HepG2 (cell line): ENCODE measurements at regions not wholly inside any gene's neighbourhood (a gene's known extent, or its start where the extent isn't known, plus 50 kb on each side); places are given as distances from the start of the nearest gene placed in this dataset.

Source experiments
- ATAC-seq: fragments of 200-7000 bp; cut with Tn5 transposase; 3 replicates; pipeline ENCODE4 v1.9.1; 2020; ENCODE audit warnings: mild to moderate bottlenecking, moderate library complexity
- BruUV-seq: library from RNA; stranded (reverse); fragments of 400-500 nt; replicated peaks from 2 replicates; lab custom pipeline; 2021; lab: Mats Ljungman, UMichigan
- CTCF ChIA-PET: fragments of 300-600 bp; formaldehyde crosslinking; extraction: SDS; loops from one replicate; lab custom pipeline; 2021; ENCODE audit warnings: low total read pairs, inconsistent platforms, low intra/inter-chr PET ratio; lab: Yijun Ruan, JAX
- POLR2A ChIA-PET: fragments of 350-600 bp; sonication (Branson Sonifier 250); formaldehyde crosslinking; loops from one replicate; lab custom pipeline; 2020; ENCODE audit warnings: antibody characterized with exemption, inconsistent platforms; lab: Yijun Ruan, JAX
- DNase-seq: peaks from one replicate; pipeline ENCODE4 v3.0.0-alpha.2; 2015; ENCODE audit warnings: low spot score
- FAIRE-seq: peaks from 3 replicates; lab custom pipeline; 2011; peaks lifted over from hg19 to GRCh38; lab: Jason Lieb, UNC
- H2AFZ ChIP-seq: one replicate; pipeline ENCODE4 v1.6.1; 2011; ENCODE audit warnings: low read length, inconsistent platforms
- H3K27ac ChIP-seq: fragments of 300-600 bp; 3 replicates; pipeline ENCODE4 v1.8.0; 2011; ENCODE audit warnings: mixed run types, mild to moderate bottlenecking, mixed read lengths, low read length, inconsistent platforms; ENCODE audit not compliant: insufficient read depth; ENCODE audit errors: extremely low read length
- H3K27me3 ChIP-seq, 2 experiments: fragments of 200-600 bp in 1 of 2; 2 replicates in 1 of 2; 3 replicates in 1 of 2; pipeline versions ENCODE4 v1.6.0 to v1.8.0; 2011; ENCODE audit warnings: low read length in 2 of 2, mild to moderate bottlenecking in 2 of 2, moderate library complexity in 2 of 2, inconsistent platforms in 1 of 2; ENCODE audit not compliant: insufficient read depth in 2 of 2, control insufficient read depth in 1 of 2
- H3K36me3 ChIP-seq, 2 experiments: fragments of 200-600 bp in 1 of 2; replicated peaks in 1 of 2; 2 replicates in 1 of 2; 3 replicates in 1 of 2; pipeline versions ENCODE4 v1.5.1 to v1.8.0; 2011; ENCODE audit warnings: low read length in 2 of 2, inconsistent platforms in 1 of 2; ENCODE audit not compliant: insufficient read depth in 2 of 2, control insufficient read depth in 1 of 2
- H3K4me1 ChIP-seq: 2 replicates; pipeline ENCODE4 v1.5.1; 2012; ENCODE audit warnings: low read length, inconsistent platforms; ENCODE audit not compliant: insufficient read depth
- H3K4me2 ChIP-seq: 2 replicates; pipeline ENCODE4 v1.6.0; 2011; ENCODE audit warnings: low read depth, low read length, inconsistent platforms
- H3K4me3 ChIP-seq, 3 experiments: fragments of 200-600 bp in 1 of 3; sonication (generic), shearing (Covaris generic) in 1 of 3; replicated peaks in 1 of 3; 2 replicates each; pipeline ENCODE4 v1.5.1; 2011 to 2016; ENCODE audit warnings: low read length in 3 of 3, inconsistent platforms in 2 of 3, low read depth in 2 of 3, mild to moderate bottlenecking in 2 of 3, control low read depth in 1 of 3, mixed read lengths in 1 of 3; ENCODE audit not compliant: insufficient read depth in 1 of 3
- H3K79me2 ChIP-seq: one replicate; pipeline ENCODE4 v1.6.1; 2011; ENCODE audit warnings: low read length, inconsistent platforms; ENCODE audit not compliant: insufficient read depth
- H3K9ac ChIP-seq: 2 replicates; pipeline ENCODE4 v1.6.0; 2011; ENCODE audit warnings: mild to moderate bottlenecking, low read depth, low read length, inconsistent platforms; ENCODE audit not compliant: insufficient read depth
- H3K9me3 ChIP-seq: 2 replicates; pipeline ENCODE4 v1.5.1; 2012; ENCODE audit warnings: mild to moderate bottlenecking, low read length
- H4K20me1 ChIP-seq: 2 replicates; pipeline ENCODE4 v1.6.0; 2011; ENCODE audit warnings: inconsistent platforms, mild to moderate bottlenecking, low read length, moderate library complexity; ENCODE audit not compliant: insufficient read depth
- FOXK2 ChIP-seq: fragments of 450-650 bp; IDR thresholded peaks from 2 replicates; pipeline ENCODE4 v1.6.1; 2016
- MAFF ChIP-seq: IDR thresholded peaks from 2 replicates; pipeline ENCODE4 v1.6.1; 2011; ENCODE audit warnings: low read depth, low read length, improper control_type of control experiment
- SATB2 ChIP-seq: sonication (generic); formaldehyde crosslinking; IDR thresholded peaks from 2 replicates; pipeline ENCODE4 v1.5.0; 2020; ENCODE audit warnings: missing genetic modification reagents
- TFE3 ChIP-seq: IDR thresholded peaks from 2 replicates; pipeline ENCODE4 v1.6.1; 2016
- WIZ ChIP-seq: sonication (generic); formaldehyde crosslinking; IDR thresholded peaks from 2 replicates; pipeline ENCODE4 v1.5.1; 2020; ENCODE audit warnings: mild to moderate bottlenecking, missing genetic modification reagents
- XBP1 ChIP-seq: sonication (generic); formaldehyde crosslinking; IDR thresholded peaks from 2 replicates; pipeline ENCODE4 v1.5.0; 2020; ENCODE audit warnings: missing genetic modification reagents
- ZBTB1 ChIP-seq: sonication (generic); formaldehyde crosslinking; IDR thresholded peaks from 2 replicates; pipeline ENCODE4 v1.4.0; 2020; ENCODE audit warnings: missing genetic modification reagents, borderline replicate concordance
- ZBTB40 ChIP-seq, 2 experiments: fragments of 450-650 bp in 1 of 2; sonication (generic) in 1 of 2; formaldehyde crosslinking in 1 of 2; IDR thresholded peaks; 2 replicates each; pipeline versions ENCODE4 v1.6.1 to v1.8.0; 2016 to 2022; ENCODE audit warnings: antibody characterized with exemption in 1 of 2, mild to moderate bottlenecking in 1 of 2, missing genetic modification reagents in 1 of 2
- ZBTB42 ChIP-seq: sonication (generic); formaldehyde crosslinking; IDR thresholded peaks from 2 replicates; pipeline ENCODE4 v1.5.0; 2020; ENCODE audit warnings: mild to moderate bottlenecking, missing genetic modification reagents
- ZNF280B ChIP-seq: sonication (generic); formaldehyde crosslinking; IDR thresholded peaks from 2 replicates; pipeline ENCODE4 v1.5.0; 2020; ENCODE audit warnings: missing genetic modification reagents, mild to moderate bottlenecking, borderline replicate concordance
- ZNF546 ChIP-seq: sonication (generic); formaldehyde crosslinking; conservative IDR thresholded peaks from 2 replicates; pipeline ENCODE4 v1.8.1; 2023; ENCODE audit warnings: mild to moderate bottlenecking, missing genetic modification reagents
- ZUFSP ChIP-seq: sonication (generic); formaldehyde crosslinking; IDR thresholded peaks from 2 replicates; pipeline ENCODE4 v1.9.0; 2021; ENCODE audit warnings: missing genetic modification reagents, mild to moderate bottlenecking, borderline replicate concordance
- WGBS: methylation state at CpG from one replicate; pipeline ENCODE4 v1.1.6; 2017; ENCODE audit warnings: low lambda C conversion rate; 5-methylcytosine and 5-hydroxymethylcytosine counted together
- in situ Hi-C: cut with HindIII; loops from 2 replicates; pipeline ENCODE4 v1.10.0; 2017; ENCODE audit warnings: low pct_unique_long_range_greater_than_20kb; ENCODE audit not compliant: extremely low pct_ligation_motif_present
- intact Hi-C: fragments of 100-400 bp; cut with micrococcal nuclease; formaldehyde crosslinking; loops from one replicate; pipeline ENCODE4 v1.10.0; 2022; ENCODE audit not compliant: unreplicated experiment

GRCh38 chr2:9777081-9777480 lies 66.2 kb upstream of the TAF1B start:
- Histone ChIP-seq H2AFZ (no peak overlapping the region), H3K4me3 (no peak overlapping the region), H3K79me2 (no peaks in the 10 kb centered on the region), H3K4me1 (peaks cover 31% of the 10 kb centered on the region), H3K36me3 (no peaks in the 10 kb centered on the region), H3K9me3 (no peaks in the 10 kb centered on the region), H3K9ac (no peak overlapping the region), H3K27ac (no peak overlapping the region), H4K20me1 (no peaks in the 10 kb centered on the region), H3K27me3 (peaks cover 17 to 73% of the 10 kb centered on the region in 2 experiments), H3K4me2 (no peak overlapping the region)
- no peak for ATAC-seq
- intact Hi-C loops = no loop called here
- POLR2A ChIA-PET = no interaction called here
- BruUV-seq = no TSS peak
- FAIRE-seq = no peak
- no peak for DNase-seq
- WGBS = 28% methylated on average over 6 of the region's 6 CpGs
- CTCF ChIA-PET = no interaction called here
- in situ Hi-C loops = no loop called here
- TF ChIP-seq FOXK2 (no peak), ZUFSP (no peak), TFE3 (CRISPR knock-in tag) (no peak), XBP1 (CRISPR knock-in tag) (no peak), MAFF (no peak), ZBTB1 (no peak), SATB2 (CRISPR knock-in tag) (no peak), WIZ (CRISPR knock-in tag) (no peak), ZBTB42 (no peak), ZBTB40 (IDR thresholded peaks at IDR 0.05) (no peak), ZBTB40 (CRISPR knock-in tag; IDR thresholded peaks at IDR 0.05) (no peak), ZNF546 (no peak), ZNF280B (no peak)
